Prostate gland (tissue), 2 donors: ENCODE measurements at regions not wholly inside any gene's neighbourhood (a gene's known extent, or its start where the extent isn't known, plus 50 kb on each side); places are given as distances from the start of the nearest gene placed in this dataset.

Experiments used
- DNase-seq: peaks from one replicate; pipeline ENCODE4 v3.0.0-alpha.2; 2019; ENCODE audit warnings: low spot score
- H3K27ac ChIP-seq, 2 donors: fragments of 200-600 bp; sonication (generic); 2 replicates each; pipeline ENCODE4 v1.5.1; 2017 to 2019
- H3K27me3 ChIP-seq: fragments of 200-600 bp; sonication (generic); replicated peaks from 2 replicates; pipeline ENCODE4 v1.5.1; 2019; ENCODE audit not compliant: insufficient read depth
- H3K36me3 ChIP-seq, 2 donors: fragments of 200-600 bp; sonication (generic); 1 replicate in 1 of 2; 2 replicates in 1 of 2; pipeline versions ENCODE4 v1.5.1 to v1.8.1; 2017 to 2019
- H3K4me1 ChIP-seq: fragments of 200-600 bp; sonication (generic); replicated peaks from 2 replicates; pipeline ENCODE4 v1.5.1; 2019
- H3K4me3 ChIP-seq, 2 donors: fragments of 200-600 bp; sonication (generic); 2 replicates each; pipeline ENCODE4 v1.5.1; 2017 to 2019
- H3K9me3 ChIP-seq: fragments of 200-600 bp; sonication (generic); 2 replicates; pipeline ENCODE4 v1.5.1; 2017
- POLR2A ChIP-seq: fragments of 450-650 bp; IDR thresholded peaks from one replicate; pipeline ENCODE4 v1.6.1; 2016; ENCODE audit warnings: antibody characterized with exemption, mild to moderate bottlenecking
- POLR2AphosphoS5 ChIP-seq: sonication (generic); formaldehyde crosslinking; IDR thresholded peaks from one replicate; pipeline ENCODE4 v1.6.1; 2017; ENCODE audit warnings: antibody characterized with exemption
- WGBS: methylation state at CpG from one replicate; pipeline ENCODE4 v1.1.5; 2018; 5-methylcytosine and 5-hydroxymethylcytosine counted together
- intact Hi-C: fragments of 100-400 bp; cut with DNase I; formaldehyde crosslinking; loops from one replicate; pipeline ENCODE4 v1.14.2; 2022
- TF ChIP-seq, protein P1 (sequence below), 4 experiments: fragments of 200-600 bp in 2 of 4; fragments of 450-650 bp in 2 of 4; sonication (generic) in 2 of 4; IDR thresholded peaks; 1 replicate in 3 of 4; 2 replicates in 1 of 4; pipeline ENCODE4 v1.5.1; 2016 to 2019; ENCODE audit warnings: antibody characterized with exemption in 4 of 4, mild to moderate bottlenecking in 2 of 4, moderate library complexity in 2 of 4

DNA sequence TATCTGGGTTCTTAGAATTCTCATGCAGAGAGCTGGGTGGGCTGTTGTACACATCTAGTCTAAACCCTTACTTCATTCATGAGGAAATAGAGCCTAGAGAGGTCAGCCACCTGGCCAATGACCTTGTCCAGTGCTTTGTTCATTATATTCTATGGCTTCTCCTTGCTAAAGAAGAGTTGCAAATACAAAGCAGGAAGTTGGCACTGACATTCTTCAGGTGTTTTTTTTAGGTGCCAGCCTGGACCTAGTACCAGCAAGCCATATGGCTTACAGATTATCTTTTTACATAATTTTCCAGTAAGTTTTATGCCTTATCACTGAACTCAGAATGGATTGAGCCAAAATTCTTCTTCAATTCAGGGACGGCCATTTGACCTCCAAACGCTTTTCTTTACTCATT lies 54.7 kb upstream of the PGM2 start:
- Histone ChIP-seq H3K27me3 (no peaks in the 10 kb centered on the region), H3K9me3 (no peaks in the 10 kb centered on the region), H3K27ac (no peak overlapping the region), H3K4me1 (no peaks in the 10 kb centered on the region), H3K36me3 (no peaks in the 10 kb centered on the region), H3K4me3 (no peak overlapping the region)
- 87% methylated on average over 2 of the region's 2 CpGs for WGBS
- intact Hi-C loops = no loop called here
- DNase-seq = no peak
- TF ChIP-seq, protein P1, sequence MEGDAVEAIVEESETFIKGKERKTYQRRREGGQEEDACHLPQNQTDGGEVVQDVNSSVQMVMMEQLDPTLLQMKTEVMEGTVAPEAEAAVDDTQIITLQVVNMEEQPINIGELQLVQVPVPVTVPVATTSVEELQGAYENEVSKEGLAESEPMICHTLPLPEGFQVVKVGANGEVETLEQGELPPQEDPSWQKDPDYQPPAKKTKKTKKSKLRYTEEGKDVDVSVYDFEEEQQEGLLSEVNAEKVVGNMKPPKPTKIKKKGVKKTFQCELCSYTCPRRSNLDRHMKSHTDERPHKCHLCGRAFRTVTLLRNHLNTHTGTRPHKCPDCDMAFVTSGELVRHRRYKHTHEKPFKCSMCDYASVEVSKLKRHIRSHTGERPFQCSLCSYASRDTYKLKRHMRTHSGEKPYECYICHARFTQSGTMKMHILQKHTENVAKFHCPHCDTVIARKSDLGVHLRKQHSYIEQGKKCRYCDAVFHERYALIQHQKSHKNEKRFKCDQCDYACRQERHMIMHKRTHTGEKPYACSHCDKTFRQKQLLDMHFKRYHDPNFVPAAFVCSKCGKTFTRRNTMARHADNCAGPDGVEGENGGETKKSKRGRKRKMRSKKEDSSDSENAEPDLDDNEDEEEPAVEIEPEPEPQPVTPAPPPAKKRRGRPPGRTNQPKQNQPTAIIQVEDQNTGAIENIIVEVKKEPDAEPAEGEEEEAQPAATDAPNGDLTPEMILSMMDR (IDR thresholded peaks at IDR 0.05) = no peak
- TF ChIP-seq POLR2A (no peak), POLR2AphosphoS5 (no peak)

DNA sequence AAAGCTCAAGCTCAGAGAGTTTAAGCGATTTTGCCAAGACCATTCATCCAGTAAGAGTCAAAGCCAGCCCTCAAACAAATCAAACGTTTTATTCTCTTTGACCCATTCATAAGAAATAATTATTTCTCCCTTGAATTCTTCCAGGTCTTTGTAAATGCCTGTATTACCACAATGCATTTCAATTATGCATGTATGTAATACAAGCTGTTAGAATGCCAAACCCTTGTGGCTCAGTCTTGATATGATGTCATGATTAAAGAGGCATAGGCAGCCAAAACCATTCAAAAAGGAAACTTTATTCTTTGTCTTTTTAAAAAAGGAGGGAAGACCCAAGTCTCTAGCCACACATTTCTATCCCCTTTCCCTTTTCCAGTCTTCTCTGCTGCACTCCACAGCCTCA lies 56.5 kb upstream of the PGM2 start:
- no peaks in the 10 kb centered on the region for H3K27me3 ChIP-seq
- WGBS = 64% methylated on average over 2 of the region's 2 CpGs
- H3K4me3 ChIP-seq = no peak overlapping the region
- H3K36me3 ChIP-seq = no peaks in the 10 kb centered on the region
- H3K4me1 ChIP-seq = no peaks in the 10 kb centered on the region
- intact Hi-C loops = no loop called here
- no peak for TF ChIP-seq POLR2AphosphoS5
- TF ChIP-seq POLR2A = no peak
- TF ChIP-seq, protein P1 (IDR thresholded peaks at IDR 0.05) = no peak
- H3K27ac ChIP-seq = no peak overlapping the region
- no peak for DNase-seq
- no peaks in the 10 kb centered on the region for H3K9me3 ChIP-seq

DNA sequence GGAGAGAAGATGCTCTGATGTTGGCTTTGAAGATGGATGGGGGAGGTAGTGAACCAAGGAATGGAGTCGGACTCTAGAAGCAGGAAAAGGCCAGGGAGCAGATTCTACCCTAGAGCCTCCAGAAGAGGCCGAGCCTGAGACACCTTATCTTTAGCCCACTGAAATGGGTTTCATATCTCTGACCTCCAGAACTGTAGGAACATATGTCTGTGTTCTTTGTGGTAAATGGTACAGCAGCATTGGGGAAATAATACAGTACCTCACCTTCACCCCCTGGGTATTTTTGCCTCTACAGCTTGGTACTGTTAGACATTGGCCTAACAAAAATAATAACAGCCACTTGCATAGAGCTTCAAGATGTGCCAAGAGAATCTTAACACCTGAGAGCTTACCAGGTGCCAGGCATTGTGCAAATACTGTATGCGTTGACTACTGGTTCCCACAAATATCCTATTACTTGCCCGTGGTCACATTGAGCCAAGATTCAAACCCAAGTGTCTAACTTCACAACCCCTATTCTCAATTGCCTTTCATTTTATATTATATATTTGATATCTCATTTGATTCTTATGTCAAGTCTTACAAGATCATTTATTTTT lies 57.0 kb upstream of the PGM2 start:
- H3K27me3 ChIP-seq = no peaks in the 10 kb centered on the region
- no peak overlapping the region for H3K27ac ChIP-seq
- H3K4me1 ChIP-seq = no peaks in the 10 kb centered on the region
- no peak for DNase-seq
- no peak overlapping the region for H3K4me3 ChIP-seq
- TF ChIP-seq, protein P1 (IDR thresholded peaks at IDR 0.05) = no peak
- no peak for TF ChIP-seq POLR2A
- no peak for TF ChIP-seq POLR2AphosphoS5
- intact Hi-C loops = no loop called here
- H3K36me3 ChIP-seq = no peaks in the 10 kb centered on the region
- no peaks in the 10 kb centered on the region for H3K9me3 ChIP-seq
- 89% methylated on average over 4 of the region's 4 CpGs for WGBS

DNA sequence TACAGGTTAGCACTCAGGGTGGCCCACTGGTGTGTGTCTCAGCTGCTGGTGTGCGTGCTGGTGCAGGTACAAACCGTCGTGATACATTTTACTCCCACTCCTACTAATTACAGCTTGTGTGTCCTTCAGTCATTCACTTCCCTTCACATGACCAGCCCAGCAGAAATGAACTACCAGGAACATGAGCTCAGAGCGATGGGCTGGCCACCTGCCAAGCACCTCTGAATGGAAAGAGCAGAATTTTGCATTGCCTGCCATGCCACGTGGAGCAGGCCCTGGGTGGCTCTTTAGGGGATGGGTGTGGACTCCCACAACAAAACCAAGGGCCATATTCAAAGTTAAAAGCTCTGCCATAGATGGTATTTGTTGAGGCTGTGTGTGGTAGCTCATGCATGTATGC lies 58.9 kb upstream of the PGM2 start:
- Histone ChIP-seq H3K4me3 (no peak overlapping the region), H3K36me3 (no peaks in the 10 kb centered on the region), H3K27me3 (no peaks in the 10 kb centered on the region), H3K27ac (no peak overlapping the region), H3K4me1 (no peaks in the 10 kb centered on the region), H3K9me3 (no peaks in the 10 kb centered on the region)
- TF ChIP-seq, protein P1 (IDR thresholded peaks at IDR 0.05) = no peak
- TF ChIP-seq POLR2AphosphoS5 (no peak), POLR2A (no peak)
- no peak for DNase-seq
- intact Hi-C loops = no loop called here
- 40% methylated on average over 5 of the region's 5 CpGs for WGBS

DNA sequence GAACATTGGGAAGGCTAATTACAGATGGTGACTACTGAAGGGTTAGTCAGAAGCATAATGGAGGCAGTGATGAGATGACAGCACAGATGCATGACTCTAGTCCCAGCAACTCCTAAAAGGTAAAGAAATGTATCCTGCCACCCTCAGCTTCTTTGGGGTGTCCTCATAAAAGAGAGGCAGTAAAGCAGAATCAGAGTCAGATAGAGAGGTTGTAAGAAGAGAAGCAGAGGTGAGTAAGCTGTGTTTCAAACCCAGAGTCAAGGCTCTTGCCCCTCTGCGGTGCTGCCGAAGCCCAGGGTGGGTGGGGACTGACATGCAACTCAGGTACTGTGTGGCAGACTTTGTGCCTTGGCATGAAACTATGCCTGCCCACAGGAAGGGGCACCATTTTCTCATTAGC lies 59.5 kb upstream of the PGM2 start:
- H3K4me3 ChIP-seq = no peak overlapping the region
- intact Hi-C loops = no loop called here
- H3K4me1 ChIP-seq = no peaks in the 10 kb centered on the region
- DNase-seq = no peak
- no peaks in the 10 kb centered on the region for H3K9me3 ChIP-seq
- H3K27me3 ChIP-seq = no peaks in the 10 kb centered on the region
- H3K36me3 ChIP-seq = no peaks in the 10 kb centered on the region
- WGBS = 78% methylated on average over 2 of the region's 2 CpGs
- no peak overlapping the region for H3K27ac ChIP-seq
- TF ChIP-seq POLR2A (no peak), POLR2AphosphoS5 (no peak)
- TF ChIP-seq, protein P1 (IDR thresholded peaks at IDR 0.05) = no peak
